Stomach (tissue), 8 donors: ENCODE measurements at regions not wholly inside any gene's neighbourhood (a gene's known extent, or its start where the extent isn't known, plus 50 kb on each side); places are given as distances from the start of the nearest gene placed in this dataset.

ENCODE experiments used
- DNase-seq, 2 donors: peaks; one replicate each; pipeline versions ENCODE4 v3.0.0 to v3.0.0-alpha.2; 2013 to 2019
- H3K27ac ChIP-seq, 5 donors: fragments of 200-600 bp in 4 of 5; sonication (generic) in 4 of 5; one replicate each; pipeline ENCODE4 v1.5.1; 2013 to 2019; ENCODE audit warnings: mild to moderate bottlenecking in 1 of 5, moderate library complexity in 1 of 5
- H3K27me3 ChIP-seq, 3 donors: fragments of 200-600 bp; sonication (generic); one replicate each; pipeline ENCODE4 v1.5.1; 2017 to 2019; ENCODE audit warnings: mixed run types in 1 of 3
- H3K36me3 ChIP-seq, 4 donors: fragments of 200-600 bp; sonication (generic); 1 replicate in 3 of 4; 2 replicates in 1 of 4; pipeline ENCODE4 v1.5.1; 2016 to 2019
- H3K4me1 ChIP-seq, 4 donors: fragments of 200-600 bp; sonication (generic); one replicate each; pipeline ENCODE4 v1.5.1; 2016 to 2019
- H3K4me3 ChIP-seq, 4 donors: fragments of 200-600 bp; sonication (generic) in 3 of 4; one replicate each; pipeline ENCODE4 v1.5.1; 2016 to 2019; ENCODE audit warnings: mild to moderate bottlenecking in 1 of 4
- H3K9me3 ChIP-seq, 4 donors: fragments of 200-600 bp; sonication (generic); one replicate each; pipeline ENCODE4 v1.5.1; 2016 to 2019
- EP300 ChIP-seq: sonication (generic); formaldehyde crosslinking; IDR thresholded peaks from one replicate; pipeline ENCODE4 v1.6.1; 2017; ENCODE audit warnings: antibody characterized with exemption
- POLR2A ChIP-seq, 4 donors: fragments of 450-650 bp; IDR thresholded peaks; one replicate each; pipeline ENCODE4 v1.6.1; 2016; ENCODE audit warnings: antibody characterized with exemption in 4 of 4, control low read depth in 2 of 4, mild to moderate bottlenecking in 1 of 4, moderate library complexity in 1 of 4
- POLR2AphosphoS5 ChIP-seq, 3 donors: sonication (generic); formaldehyde crosslinking; IDR thresholded peaks; one replicate each; pipeline ENCODE4 v1.6.1; 2016; ENCODE audit warnings: antibody characterized with exemption in 3 of 3
- WGBS, 5 donors: extraction: QIAGEN DNeasy Blood & Tissue Kit in 3 of 5; methylation state at CpG; one replicate each; pipeline versions ENCODE4 v1.1.5 to v1.1.7; 2013 to 2018; 5-methylcytosine and 5-hydroxymethylcytosine counted together
- intact Hi-C: fragments of 100-400 bp; cut with DNase I; formaldehyde crosslinking; loops from one replicate; pipeline ENCODE4 v1.15.1; 2023; ENCODE audit warnings: low total_unique reads
- TF ChIP-seq, protein P1 (sequence below), 7 experiments: fragments of 450-650 bp in 4 of 7; fragments of 200-600 bp in 3 of 7; sonication (generic) in 3 of 7; IDR thresholded peaks; one replicate each; pipeline ENCODE4 v1.5.1; 2016 to 2019; ENCODE audit warnings: antibody characterized with exemption in 7 of 7, control low read depth in 2 of 7, mild to moderate bottlenecking in 1 of 7
- donor health status: healthy with polysubstance abuse.
- donor health status: Bipolar disorder and iron deficiency.
- donor health status: healthy.

DNA sequence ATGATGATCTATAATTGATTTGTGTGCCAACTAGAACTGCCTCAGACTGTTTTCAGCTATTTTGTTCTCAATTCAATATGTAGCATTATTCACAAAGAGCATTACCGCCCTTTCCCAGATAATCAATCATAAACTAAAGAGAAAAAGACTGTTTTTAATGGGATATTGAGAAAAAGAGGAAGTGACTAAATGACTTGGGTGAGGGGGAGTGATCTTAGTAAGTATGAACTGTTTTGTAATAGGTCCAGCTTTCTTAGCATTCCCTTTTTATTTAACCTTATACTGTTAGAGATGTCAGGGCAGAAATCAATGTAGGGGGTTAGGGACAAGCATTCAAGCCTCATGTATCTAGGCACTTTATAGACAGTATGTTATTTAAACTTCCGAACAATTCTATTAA, 157.8 kb upstream of the DPYD start:
- 82 to 95% (median 91%) methylated on average over 2 of the region's 2 CpGs for WGBS, 5 donors
- Histone ChIP-seq H3K4me3 (no peak overlapping the region), H3K9me3 (no peaks in the 10 kb centered on the region), H3K27ac (no peak overlapping the region), H3K27me3 (no peaks in the 10 kb centered on the region), H3K36me3 (no peaks in the 10 kb centered on the region), H3K4me1 (no peaks in the 10 kb centered on the region)
- no peak for DNase-seq
- intact Hi-C loops, result no loop called here
- TF ChIP-seq, protein P1, sequence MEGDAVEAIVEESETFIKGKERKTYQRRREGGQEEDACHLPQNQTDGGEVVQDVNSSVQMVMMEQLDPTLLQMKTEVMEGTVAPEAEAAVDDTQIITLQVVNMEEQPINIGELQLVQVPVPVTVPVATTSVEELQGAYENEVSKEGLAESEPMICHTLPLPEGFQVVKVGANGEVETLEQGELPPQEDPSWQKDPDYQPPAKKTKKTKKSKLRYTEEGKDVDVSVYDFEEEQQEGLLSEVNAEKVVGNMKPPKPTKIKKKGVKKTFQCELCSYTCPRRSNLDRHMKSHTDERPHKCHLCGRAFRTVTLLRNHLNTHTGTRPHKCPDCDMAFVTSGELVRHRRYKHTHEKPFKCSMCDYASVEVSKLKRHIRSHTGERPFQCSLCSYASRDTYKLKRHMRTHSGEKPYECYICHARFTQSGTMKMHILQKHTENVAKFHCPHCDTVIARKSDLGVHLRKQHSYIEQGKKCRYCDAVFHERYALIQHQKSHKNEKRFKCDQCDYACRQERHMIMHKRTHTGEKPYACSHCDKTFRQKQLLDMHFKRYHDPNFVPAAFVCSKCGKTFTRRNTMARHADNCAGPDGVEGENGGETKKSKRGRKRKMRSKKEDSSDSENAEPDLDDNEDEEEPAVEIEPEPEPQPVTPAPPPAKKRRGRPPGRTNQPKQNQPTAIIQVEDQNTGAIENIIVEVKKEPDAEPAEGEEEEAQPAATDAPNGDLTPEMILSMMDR (IDR thresholded peaks at IDR 0.05), result no peak
- no peak for TF ChIP-seq POLR2A (IDR thresholded peaks at IDR 0.05)
- TF ChIP-seq EP300, result no peak
- no peak for TF ChIP-seq POLR2AphosphoS5 (IDR thresholded peaks at IDR 0.05)

DNA sequence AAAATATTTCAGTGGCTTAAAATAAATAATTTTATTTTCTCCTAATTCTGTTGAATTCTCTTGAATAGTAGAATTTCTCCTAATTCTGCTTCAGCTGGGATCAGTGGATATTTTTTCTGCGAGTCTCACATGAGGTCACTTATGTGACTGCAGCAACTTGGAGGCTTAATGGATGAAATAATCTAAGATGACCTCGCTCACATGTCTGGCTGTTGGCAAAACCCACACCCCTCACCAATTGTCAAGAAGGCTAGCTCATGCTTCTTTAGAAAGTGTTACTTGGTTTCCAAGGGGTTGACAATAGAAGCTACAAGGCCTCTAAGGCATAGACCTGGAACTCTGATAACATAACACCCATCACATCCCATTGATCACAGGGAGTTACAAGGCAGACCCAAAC, 156.9 kb upstream of the DPYD start:
- TF ChIP-seq, protein P1 (IDR thresholded peaks at IDR 0.05), result no peak
- TF ChIP-seq POLR2A (IDR thresholded peaks at IDR 0.05), result no peak
- no peak for TF ChIP-seq EP300
- no peak for TF ChIP-seq POLR2AphosphoS5 (IDR thresholded peaks at IDR 0.05)
- Histone ChIP-seq H3K27me3 (no peaks in the 10 kb centered on the region), H3K4me3 (no peak overlapping the region), H3K27ac (no peak overlapping the region), H3K4me1 (no peaks in the 10 kb centered on the region), H3K9me3 (no peaks in the 10 kb centered on the region), H3K36me3 (no peaks in the 10 kb centered on the region)
- no peak for DNase-seq
- WGBS, 5 donors, result 90 to 98% (median 92%) methylated on average over 2 of the region's 2 CpGs
- intact Hi-C loops, result no loop called here

DNA sequence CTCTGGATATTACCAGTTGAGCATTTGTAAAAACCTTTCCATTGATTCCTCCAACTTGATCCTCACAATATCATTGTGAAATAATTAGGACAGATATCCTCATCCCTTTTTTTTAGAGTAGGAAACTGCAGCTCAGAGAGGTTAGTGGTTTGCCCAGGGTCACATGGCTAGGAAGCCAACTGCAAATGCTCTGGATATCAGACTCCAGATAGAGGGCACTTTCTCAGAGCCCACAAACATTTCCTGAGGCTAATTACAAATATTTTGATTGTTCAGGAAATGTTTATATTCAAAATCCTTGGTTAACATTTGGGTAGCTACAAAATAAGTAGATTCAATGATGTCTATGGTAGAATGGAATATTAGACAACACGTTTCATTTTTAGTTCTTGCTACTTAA, 154.8 kb upstream of the DPYD start:
- no peaks in the 10 kb centered on the region for H3K4me1 ChIP-seq
- no peaks in the 10 kb centered on the region for H3K27me3 ChIP-seq
- WGBS, 5 donors, result 74 to 91% (median 88%) methylated on average over 1 of the region's 1 CpG
- intact Hi-C loops, result no loop called here
- H3K36me3 ChIP-seq, result no peaks in the 10 kb centered on the region
- DNase-seq, result no peak
- no peak overlapping the region for H3K27ac ChIP-seq
- TF ChIP-seq, protein P1 (IDR thresholded peaks at IDR 0.05), result no peak
- no peak for TF ChIP-seq POLR2A (IDR thresholded peaks at IDR 0.05)
- no peak for TF ChIP-seq POLR2AphosphoS5 (IDR thresholded peaks at IDR 0.05)
- TF ChIP-seq EP300, result no peak
- no peaks in the 10 kb centered on the region for H3K9me3 ChIP-seq
- no peak overlapping the region for H3K4me3 ChIP-seq

DNA sequence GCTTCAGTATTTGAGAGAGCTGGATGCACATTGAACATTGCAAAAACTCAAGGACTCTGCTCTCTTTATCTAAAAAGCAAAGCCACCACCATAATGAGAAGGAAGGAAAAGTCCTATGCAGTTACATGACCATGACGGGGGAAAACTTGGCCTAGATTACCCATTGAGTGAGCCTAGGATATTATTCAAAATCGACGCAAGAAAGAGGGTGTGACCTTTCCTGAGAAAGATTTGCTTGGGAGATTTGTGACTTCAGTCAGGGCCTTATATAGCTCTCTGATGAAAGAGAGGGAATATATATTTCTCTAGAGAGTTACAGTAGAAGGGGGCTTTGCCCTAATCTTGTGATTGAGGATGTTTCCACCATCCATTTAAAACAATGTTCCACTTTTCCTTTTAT, 153.0 kb upstream of the DPYD start:
- DNase-seq, result no peak
- 79 to 90% (median 87%) methylated on average over 3 of the region's 3 CpGs for whole genome bisulfite sequencing, 5 donors
- Histone ChIP-seq H3K4me3 (no peak overlapping the region), H3K27ac (no peak overlapping the region), H3K9me3 (no peaks in the 10 kb centered on the region), H3K27me3 (no peaks in the 10 kb centered on the region), H3K36me3 (no peaks in the 10 kb centered on the region), H3K4me1 (no peaks in the 10 kb centered on the region)
- no peak for TF ChIP-seq POLR2A (IDR thresholded peaks at IDR 0.05)
- TF ChIP-seq, protein P1 (IDR thresholded peaks at IDR 0.05), result no peak
- no peak for TF ChIP-seq POLR2AphosphoS5 (IDR thresholded peaks at IDR 0.05)
- no peak for TF ChIP-seq EP300
- intact Hi-C loops, result no loop called here
